ENCODE measurements at regions not wholly inside any gene's neighbourhood (a gene's known extent, or its start where the extent isn't known, plus 50 kb on each side); places are given as distances from the start of the nearest gene placed in this dataset.
A peak's percentile ranks its signal among the peaks of the same experiment; 100 is the strongest.

DNA sequence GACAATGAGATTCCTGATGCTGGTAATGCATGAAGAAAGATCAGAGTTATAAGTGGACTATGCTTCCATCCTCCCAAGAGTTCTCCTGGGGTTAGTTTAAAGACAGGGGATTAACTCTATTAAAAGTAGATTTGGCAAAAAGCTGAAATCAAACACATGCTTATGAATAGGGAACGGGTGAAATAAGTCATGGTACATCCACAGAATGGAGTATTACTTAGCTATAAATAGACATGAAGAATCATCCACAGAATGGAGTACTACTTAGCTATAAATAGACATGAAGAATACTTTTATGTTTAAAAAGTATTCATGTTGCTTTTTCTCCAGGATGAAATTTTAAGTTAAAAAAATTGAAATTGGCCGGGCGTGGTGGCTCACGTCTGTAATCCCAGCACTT lies 596.4 kb upstream of the B3GAT1 start:
- DNase-seq (no peak), ATAC-seq (no peak)
- Histone ChIP-seq H3K4me3 (no peak overlapping the region), H3K27ac (no peak overlapping the region), H3K9me3 (peaks cover 0 to 14% (median 0%) of the 10 kb centered on the region in 11 donors), H3K27me3 (peaks cover 0 to 24% (median 8%) of the 10 kb centered on the region in 7 donors), H3K4me1 (peaks cover 0 to 12% (median 0%) of the 10 kb centered on the region in 9 donors), H3K36me3 (no peaks in the 10 kb centered on the region)
- TF ChIP-seq, protein P1, sequence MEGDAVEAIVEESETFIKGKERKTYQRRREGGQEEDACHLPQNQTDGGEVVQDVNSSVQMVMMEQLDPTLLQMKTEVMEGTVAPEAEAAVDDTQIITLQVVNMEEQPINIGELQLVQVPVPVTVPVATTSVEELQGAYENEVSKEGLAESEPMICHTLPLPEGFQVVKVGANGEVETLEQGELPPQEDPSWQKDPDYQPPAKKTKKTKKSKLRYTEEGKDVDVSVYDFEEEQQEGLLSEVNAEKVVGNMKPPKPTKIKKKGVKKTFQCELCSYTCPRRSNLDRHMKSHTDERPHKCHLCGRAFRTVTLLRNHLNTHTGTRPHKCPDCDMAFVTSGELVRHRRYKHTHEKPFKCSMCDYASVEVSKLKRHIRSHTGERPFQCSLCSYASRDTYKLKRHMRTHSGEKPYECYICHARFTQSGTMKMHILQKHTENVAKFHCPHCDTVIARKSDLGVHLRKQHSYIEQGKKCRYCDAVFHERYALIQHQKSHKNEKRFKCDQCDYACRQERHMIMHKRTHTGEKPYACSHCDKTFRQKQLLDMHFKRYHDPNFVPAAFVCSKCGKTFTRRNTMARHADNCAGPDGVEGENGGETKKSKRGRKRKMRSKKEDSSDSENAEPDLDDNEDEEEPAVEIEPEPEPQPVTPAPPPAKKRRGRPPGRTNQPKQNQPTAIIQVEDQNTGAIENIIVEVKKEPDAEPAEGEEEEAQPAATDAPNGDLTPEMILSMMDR (IDR thresholded peaks at IDR 0.05): no peak
- intact Hi-C loops (cut with DNase I): no loop called here
- WGBS, 2 donors: 82 to 83% methylated on average over 4 of the region's 4 CpGs

DNA sequence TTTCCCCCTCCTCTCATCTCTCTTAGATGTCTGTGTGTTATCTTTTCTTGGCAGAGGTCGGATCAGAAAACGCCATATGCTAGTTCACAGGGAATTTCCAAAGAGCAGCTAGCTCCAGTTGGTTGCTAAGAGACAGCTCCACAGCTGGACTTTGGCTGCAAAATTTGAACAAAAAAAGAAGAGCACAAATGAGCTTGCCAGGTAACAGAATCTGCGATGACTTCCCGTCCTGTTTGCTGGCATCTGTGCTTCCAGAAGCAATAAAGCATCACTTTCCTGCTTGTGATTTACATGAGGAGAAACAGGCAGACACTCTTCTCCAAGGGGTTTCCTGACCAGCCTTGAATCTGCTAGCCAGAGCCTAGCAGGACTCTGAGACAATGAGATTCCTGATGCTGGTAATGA lies 596.0 kb upstream of the B3GAT1 start:
- WGBS, 2 donors: 28 to 31% methylated on average over 4 of the region's 4 CpGs
- intact Hi-C loops (cut with DNase I): no loop called here

DNA sequence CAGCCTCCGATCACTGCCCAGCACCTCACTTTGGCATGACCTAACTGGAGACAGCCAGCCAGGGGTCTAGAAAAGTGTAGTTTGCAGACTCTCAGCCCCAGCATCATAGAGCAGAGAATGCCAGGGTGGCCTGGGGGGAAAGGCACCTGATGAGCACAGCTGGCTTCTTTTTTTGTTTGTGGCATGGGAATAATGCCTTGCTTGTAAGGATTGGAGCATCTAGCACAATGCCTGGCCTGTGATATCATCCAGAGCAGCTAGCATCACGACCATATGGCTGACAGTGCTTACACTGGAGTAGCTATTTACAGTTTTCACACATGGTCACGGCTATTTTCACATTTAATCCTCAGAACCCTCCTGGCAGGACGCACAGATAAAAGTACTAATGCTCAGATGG lies 594.8 kb upstream of the B3GAT1 start:
- H3K27me3 ChIP-seq: peaks cover 0 to 24% (median 9%) of the 10 kb centered on the region in 7 donors
- H3K4me1 ChIP-seq: peaks cover 0 to 12% (median 0%) of the 10 kb centered on the region in 9 donors
- no peak overlapping the region for H3K27ac ChIP-seq
- WGBS, 2 donors: 56 to 67% methylated on average over 4 of the region's 4 CpGs
- DNase-seq (no peak), ATAC-seq (no peak)
- H3K9me3 ChIP-seq: peaks cover 0 to 6% (median 0%) of the 10 kb centered on the region in 11 donors
- no peak overlapping the region for H3K4me3 ChIP-seq
- intact Hi-C loops (cut with DNase I): no loop called here
- no peaks in the 10 kb centered on the region for H3K36me3 ChIP-seq
- TF ChIP-seq, protein P1 (IDR thresholded peaks at IDR 0.05): no peak

More for the DNA sequence above, 596.0 kb upstream of the B3GAT1 start:
- TF ChIP-seq, protein P1 (IDR thresholded peaks at IDR 0.05): no peak
- ATAC-seq: no peak
- Histone ChIP-seq H3K9me3 (peaks cover 0 to 14% (median 0%) of the 10 kb centered on the region in 11 donors), H3K4me1 (peaks cover 0 to 12% (median 0%) of the 10 kb centered on the region in 9 donors), H3K27ac (no peak overlapping the region), H3K36me3 (no peaks in the 10 kb centered on the region), H3K4me3 (no peak overlapping the region), H3K27me3 (peaks cover 0 to 24% (median 9%) of the 10 kb centered on the region in 7 donors)
- no peak for DNase-seq

DNA sequence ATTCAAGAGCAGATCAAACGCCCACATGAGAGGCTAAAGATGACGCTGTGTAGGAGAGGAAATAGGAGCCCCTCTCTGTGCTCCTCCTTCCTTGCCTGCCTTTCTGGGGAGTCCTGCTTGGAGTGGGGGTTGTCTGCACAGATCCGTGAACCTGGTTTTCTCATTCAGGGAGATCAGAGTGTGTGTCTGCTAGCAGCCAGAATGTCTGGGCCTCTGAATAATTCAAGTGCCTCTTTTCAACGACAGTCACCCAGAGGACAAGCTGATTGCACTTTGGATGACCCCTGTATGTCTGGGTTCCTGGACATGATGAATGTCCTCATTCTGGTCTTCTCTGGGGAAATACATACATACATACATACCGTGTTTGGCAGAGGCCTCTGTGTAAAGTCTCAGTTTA lies 592.5 kb upstream of the B3GAT1 start:
- no peaks in the 10 kb centered on the region for H3K9me3 ChIP-seq
- TF ChIP-seq, protein P1 (IDR thresholded peaks at IDR 0.05): no peak
- no peak for DNase-seq
- H3K27me3 ChIP-seq: peaks cover 0 to 33% (median 15%) of the 10 kb centered on the region in 7 donors
- peak in 2 of 8 donors; percentile 24 to 75 for ATAC-seq
- H3K27ac ChIP-seq: no peak overlapping the region
- H3K4me1 ChIP-seq: peaks cover 0 to 12% (median 0%) of the 10 kb centered on the region in 9 donors
- H3K36me3 ChIP-seq: no peaks in the 10 kb centered on the region
- intact Hi-C loops (cut with DNase I): no loop called here
- no peak overlapping the region for H3K4me3 ChIP-seq
- 28 to 36% methylated on average over 5 of the region's 5 CpGs for WGBS, 2 donors

Measured in heart right ventricle (tissue), 16 donors.